DOHH2 (cell line): ENCODE measurements at regions not wholly inside any gene's neighbourhood (a gene's known extent, or its start where the extent isn't known, plus 50 kb on each side); places are given as distances from the start of the nearest gene placed in this dataset.

ENCODE experiments used
- EZH2phosphoT487 ChIP-seq: fragments of 200-600 bp; sonication (generic); IDR thresholded peaks from 2 replicates; pipeline ENCODE4 v1.6.1; 2017; ENCODE audit warnings: borderline replicate concordance, mild to moderate bottlenecking, antibody characterized with exemption, low read length, moderate library complexity, mixed read lengths
- TF ChIP-seq, protein P1 (sequence below): fragments of 200-600 bp; sonication (generic); IDR thresholded peaks from one replicate; pipeline ENCODE4 v1.5.1; 2014; ENCODE audit warnings: antibody characterized with exemption, mild to moderate bottlenecking, low read depth, low read length; ENCODE audit not compliant: poor library complexity, severe bottlenecking

DNA sequence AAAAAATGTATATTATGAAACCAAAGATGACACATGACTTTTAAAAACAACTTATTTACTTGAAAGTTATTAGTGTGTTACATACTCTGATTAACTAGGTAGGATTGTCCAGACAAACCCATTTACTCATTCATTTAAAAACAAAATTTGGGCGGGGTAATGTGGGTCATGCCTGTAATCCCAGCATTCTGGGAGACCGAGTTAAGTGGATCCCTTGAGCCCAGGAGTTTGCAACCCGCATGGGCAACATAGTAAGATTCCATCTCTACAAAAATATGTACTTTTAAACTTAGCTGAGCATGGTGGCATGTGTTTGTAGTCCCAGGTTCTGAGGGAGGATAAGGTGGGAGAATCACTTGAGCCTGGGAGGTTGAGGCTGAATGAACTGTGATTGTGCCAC, 1414.7 kb downstream of the PLA2G4A start:
- TF ChIP-seq, protein P1, sequence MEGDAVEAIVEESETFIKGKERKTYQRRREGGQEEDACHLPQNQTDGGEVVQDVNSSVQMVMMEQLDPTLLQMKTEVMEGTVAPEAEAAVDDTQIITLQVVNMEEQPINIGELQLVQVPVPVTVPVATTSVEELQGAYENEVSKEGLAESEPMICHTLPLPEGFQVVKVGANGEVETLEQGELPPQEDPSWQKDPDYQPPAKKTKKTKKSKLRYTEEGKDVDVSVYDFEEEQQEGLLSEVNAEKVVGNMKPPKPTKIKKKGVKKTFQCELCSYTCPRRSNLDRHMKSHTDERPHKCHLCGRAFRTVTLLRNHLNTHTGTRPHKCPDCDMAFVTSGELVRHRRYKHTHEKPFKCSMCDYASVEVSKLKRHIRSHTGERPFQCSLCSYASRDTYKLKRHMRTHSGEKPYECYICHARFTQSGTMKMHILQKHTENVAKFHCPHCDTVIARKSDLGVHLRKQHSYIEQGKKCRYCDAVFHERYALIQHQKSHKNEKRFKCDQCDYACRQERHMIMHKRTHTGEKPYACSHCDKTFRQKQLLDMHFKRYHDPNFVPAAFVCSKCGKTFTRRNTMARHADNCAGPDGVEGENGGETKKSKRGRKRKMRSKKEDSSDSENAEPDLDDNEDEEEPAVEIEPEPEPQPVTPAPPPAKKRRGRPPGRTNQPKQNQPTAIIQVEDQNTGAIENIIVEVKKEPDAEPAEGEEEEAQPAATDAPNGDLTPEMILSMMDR = no peak
- TF ChIP-seq EZH2phosphoT487 = no peak
